Esophagus muscularis mucosa (tissue), 4 donors: ENCODE measurements at regions not wholly inside any gene's neighbourhood (a gene's known extent, or its start where the extent isn't known, plus 50 kb on each side); places are given as distances from the start of the nearest gene placed in this dataset.

Source experiments
- DNase-seq: peaks from one replicate; pipeline ENCODE4 v3.0.0-alpha.2; 2017; ENCODE audit errors: extremely low spot score
- H3K27ac ChIP-seq, 4 donors: fragments of 200-600 bp; sonication (generic); replicated peaks in 1 of 4; 1 replicate in 3 of 4; 2 replicates in 1 of 4; pipeline ENCODE4 v1.5.1; 2016 to 2019; ENCODE audit warnings: mild to moderate bottlenecking in 1 of 4
- H3K27me3 ChIP-seq, 4 donors: fragments of 200-600 bp; sonication (generic); one replicate each; pipeline versions ENCODE4 v1.5.1 to v1.6.0; 2016 to 2019
- H3K36me3 ChIP-seq, 4 donors: fragments of 200-600 bp; sonication (generic); one replicate each; pipeline ENCODE4 v1.5.1; 2016 to 2019
- H3K4me1 ChIP-seq, 4 donors: fragments of 200-600 bp; sonication (generic); one replicate each; pipeline ENCODE4 v1.5.1; 2016 to 2019
- H3K4me3 ChIP-seq, 4 donors: fragments of 200-600 bp; sonication (generic); 1 replicate in 2 of 4; 2 replicates in 2 of 4; pipeline ENCODE4 v1.5.1; 2016 to 2019; ENCODE audit warnings: mild to moderate bottlenecking in 4 of 4, moderate library complexity in 1 of 4
- H3K9me3 ChIP-seq, 4 donors: fragments of 200-600 bp; sonication (generic); 1 replicate in 3 of 4; 2 replicates in 1 of 4; pipeline ENCODE4 v1.5.1; 2016 to 2019
- EP300 ChIP-seq: sonication (generic); formaldehyde crosslinking; IDR thresholded peaks from one replicate; pipeline ENCODE4 v1.6.1; 2017; ENCODE audit warnings: antibody characterized with exemption
- POLR2A ChIP-seq: fragments of 450-650 bp; IDR thresholded peaks from one replicate; pipeline ENCODE4 v1.6.1; 2017; ENCODE audit warnings: antibody characterized with exemption, moderate library complexity, mild to moderate bottlenecking, low read depth
- POLR2AphosphoS5 ChIP-seq, 2 donors: sonication (generic); formaldehyde crosslinking; IDR thresholded peaks; one replicate each; pipeline ENCODE4 v1.6.1; 2017; ENCODE audit warnings: antibody characterized with exemption in 2 of 2
- WGBS: methylation state at CpG from one replicate; pipeline ENCODE4 v1.1.5; 2018; 5-methylcytosine and 5-hydroxymethylcytosine counted together
- intact Hi-C: fragments of 100-400 bp; cut with DNase I; formaldehyde crosslinking; loops from one replicate; pipeline ENCODE4 v1.15.1; 2023
- TF ChIP-seq, protein P1 (sequence below), 3 experiments: fragments of 200-600 bp in 2 of 3; fragments of 450-650 bp in 1 of 3; sonication (generic) in 2 of 3; IDR thresholded peaks; one replicate each; pipeline ENCODE4 v1.5.1; 2017 to 2019; ENCODE audit warnings: antibody characterized with exemption in 3 of 3, mild to moderate bottlenecking in 2 of 3, moderate library complexity in 1 of 3

DNA sequence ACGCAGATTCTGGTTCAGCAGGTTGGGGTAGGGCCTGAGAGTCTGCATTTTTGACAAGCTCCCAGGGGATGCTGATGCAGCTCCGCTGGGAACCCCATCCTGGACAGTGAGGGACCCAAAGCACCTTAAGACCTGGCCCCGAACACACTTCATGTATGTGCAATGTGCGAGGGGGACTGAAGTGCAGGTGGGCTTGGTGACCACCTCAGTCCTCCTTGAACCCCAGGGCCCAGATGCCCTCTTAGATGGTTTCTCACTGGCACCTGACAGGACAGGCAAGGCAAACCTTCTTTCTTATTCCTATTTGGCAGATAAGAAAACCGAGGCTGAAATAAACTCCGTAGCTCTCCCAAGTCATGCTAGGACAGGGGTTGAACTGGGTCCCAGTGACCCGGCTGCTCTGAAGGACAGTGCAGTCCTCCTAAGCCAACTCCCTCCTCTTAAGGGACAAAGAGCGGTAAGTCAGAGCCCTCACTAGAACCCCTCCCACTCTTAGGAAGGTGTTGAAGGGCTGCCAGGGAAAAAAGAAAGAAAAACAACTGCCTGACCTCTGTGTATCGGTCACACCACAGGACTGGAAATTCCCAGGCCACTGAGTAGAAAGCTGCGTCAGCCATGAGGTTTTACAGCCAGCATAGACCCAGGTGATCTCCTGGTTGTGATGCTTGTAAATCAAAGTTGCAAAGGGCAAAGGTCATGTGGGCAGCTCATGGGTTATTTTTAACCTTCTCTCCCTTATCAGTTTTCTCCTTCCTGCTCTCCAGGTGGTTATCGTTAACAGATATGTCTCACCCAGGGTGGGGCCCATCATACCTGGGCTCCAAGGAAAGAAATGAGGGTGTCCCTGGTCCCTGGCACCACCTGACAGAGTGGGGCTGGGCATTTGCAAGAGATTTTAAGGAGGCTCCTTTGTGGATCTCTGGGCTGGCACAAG is 90.9 kb upstream of the SMNDC1 start:
- no peak for DNase-seq
- H3K4me3 ChIP-seq: no peak overlapping the region
- intact Hi-C loops: no loop called here
- no peaks in the 10 kb centered on the region for H3K9me3 ChIP-seq
- TF ChIP-seq, protein P1, sequence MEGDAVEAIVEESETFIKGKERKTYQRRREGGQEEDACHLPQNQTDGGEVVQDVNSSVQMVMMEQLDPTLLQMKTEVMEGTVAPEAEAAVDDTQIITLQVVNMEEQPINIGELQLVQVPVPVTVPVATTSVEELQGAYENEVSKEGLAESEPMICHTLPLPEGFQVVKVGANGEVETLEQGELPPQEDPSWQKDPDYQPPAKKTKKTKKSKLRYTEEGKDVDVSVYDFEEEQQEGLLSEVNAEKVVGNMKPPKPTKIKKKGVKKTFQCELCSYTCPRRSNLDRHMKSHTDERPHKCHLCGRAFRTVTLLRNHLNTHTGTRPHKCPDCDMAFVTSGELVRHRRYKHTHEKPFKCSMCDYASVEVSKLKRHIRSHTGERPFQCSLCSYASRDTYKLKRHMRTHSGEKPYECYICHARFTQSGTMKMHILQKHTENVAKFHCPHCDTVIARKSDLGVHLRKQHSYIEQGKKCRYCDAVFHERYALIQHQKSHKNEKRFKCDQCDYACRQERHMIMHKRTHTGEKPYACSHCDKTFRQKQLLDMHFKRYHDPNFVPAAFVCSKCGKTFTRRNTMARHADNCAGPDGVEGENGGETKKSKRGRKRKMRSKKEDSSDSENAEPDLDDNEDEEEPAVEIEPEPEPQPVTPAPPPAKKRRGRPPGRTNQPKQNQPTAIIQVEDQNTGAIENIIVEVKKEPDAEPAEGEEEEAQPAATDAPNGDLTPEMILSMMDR (IDR thresholded peaks at IDR 0.05): no peak
- TF ChIP-seq EP300 (no peak), POLR2A (no peak), POLR2AphosphoS5 (IDR thresholded peaks at IDR 0.05) (peak in 1 of 2 donors; percentile 24)
- peaks cover 0 to 6% (median 0%) of the 10 kb centered on the region in 4 donors for H3K27me3 ChIP-seq
- peaks cover 0 to 21% (median 11%) of the 10 kb centered on the region in 4 donors for H3K4me1 ChIP-seq
- 68% methylated on average over 10 of the region's 11 CpGs for WGBS
- peak overlapping the region in 2 of 4 donors; percentile 11 to 20 for H3K27ac ChIP-seq
- no peaks in the 10 kb centered on the region for H3K36me3 ChIP-seq

DNA sequence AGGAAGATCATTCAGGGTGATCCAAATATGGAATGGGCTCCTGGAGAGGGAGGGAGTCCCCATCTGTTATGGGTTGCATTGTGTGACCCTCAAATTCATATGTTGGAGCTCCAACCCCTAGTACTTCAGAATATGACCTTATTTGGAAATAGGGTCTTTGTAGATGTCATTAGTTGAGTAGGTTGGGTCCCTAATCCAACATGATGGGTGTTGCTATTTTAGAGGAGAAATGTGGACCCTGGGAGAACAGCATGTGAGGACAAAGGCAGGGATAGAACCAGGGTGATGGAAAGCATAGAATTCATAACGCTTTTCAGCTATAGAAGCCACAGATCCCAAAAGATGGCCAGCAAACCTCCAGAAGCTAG is 91.5 kb upstream of the SMNDC1 start:
- peaks cover 0 to 21% (median 11%) of the 10 kb centered on the region in 4 donors for H3K4me1 ChIP-seq
- TF ChIP-seq EP300 (no peak), POLR2AphosphoS5 (IDR thresholded peaks at IDR 0.05) (no peak), POLR2A (no peak)
- TF ChIP-seq, protein P1 (IDR thresholded peaks at IDR 0.05): no peak
- H3K4me3 ChIP-seq: no peak overlapping the region
- no peaks in the 10 kb centered on the region for H3K36me3 ChIP-seq
- H3K27ac ChIP-seq: peak overlapping the region in 2 of 4 donors; percentile 11 to 20
- WGBS: 100% methylated on average over 1 of the region's 1 CpG
- intact Hi-C loops: no loop called here
- no peak for DNase-seq
- H3K27me3 ChIP-seq: peaks cover 0 to 6% (median 0%) of the 10 kb centered on the region in 4 donors
- H3K9me3 ChIP-seq: no peaks in the 10 kb centered on the region

DNA sequence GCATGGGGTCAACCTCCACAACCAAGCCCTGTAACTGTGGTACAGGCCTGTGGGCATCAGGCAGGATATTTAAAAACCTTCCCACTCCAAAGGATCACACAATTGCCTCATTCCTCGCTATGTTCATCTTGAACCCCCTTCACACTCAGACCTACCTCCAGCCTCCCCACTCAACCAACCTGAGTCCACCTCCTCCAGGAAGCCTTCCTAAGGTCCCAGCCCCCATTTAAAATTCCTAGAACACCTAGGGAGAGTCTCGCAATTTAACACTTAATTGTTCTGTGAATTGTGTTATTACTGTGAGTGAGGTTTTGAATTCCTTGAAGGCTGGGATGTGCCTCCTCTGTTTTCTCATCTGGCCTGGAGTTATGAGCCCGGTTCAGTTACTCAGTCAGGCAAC is 93.1 kb upstream of the SMNDC1 start:
- intact Hi-C loops: no loop called here
- no peak for DNase-seq
- Histone ChIP-seq H3K27me3 (peaks cover 0 to 6% (median 0%) of the 10 kb centered on the region in 4 donors), H3K4me1 (peaks cover 0 to 21% (median 10%) of the 10 kb centered on the region in 4 donors), H3K4me3 (no peak overlapping the region), H3K36me3 (no peaks in the 10 kb centered on the region), H3K9me3 (no peaks in the 10 kb centered on the region), H3K27ac (peak overlapping the region in 2 of 4 donors; percentile 12 to 13)
- no peak for TF ChIP-seq EP300
- TF ChIP-seq, protein P1 (IDR thresholded peaks at IDR 0.05): no peak
- TF ChIP-seq POLR2AphosphoS5 (IDR thresholded peaks at IDR 0.05): no peak
- TF ChIP-seq POLR2A: no peak
- 88% methylated on average over 3 of the region's 3 CpGs for WGBS

DNA sequence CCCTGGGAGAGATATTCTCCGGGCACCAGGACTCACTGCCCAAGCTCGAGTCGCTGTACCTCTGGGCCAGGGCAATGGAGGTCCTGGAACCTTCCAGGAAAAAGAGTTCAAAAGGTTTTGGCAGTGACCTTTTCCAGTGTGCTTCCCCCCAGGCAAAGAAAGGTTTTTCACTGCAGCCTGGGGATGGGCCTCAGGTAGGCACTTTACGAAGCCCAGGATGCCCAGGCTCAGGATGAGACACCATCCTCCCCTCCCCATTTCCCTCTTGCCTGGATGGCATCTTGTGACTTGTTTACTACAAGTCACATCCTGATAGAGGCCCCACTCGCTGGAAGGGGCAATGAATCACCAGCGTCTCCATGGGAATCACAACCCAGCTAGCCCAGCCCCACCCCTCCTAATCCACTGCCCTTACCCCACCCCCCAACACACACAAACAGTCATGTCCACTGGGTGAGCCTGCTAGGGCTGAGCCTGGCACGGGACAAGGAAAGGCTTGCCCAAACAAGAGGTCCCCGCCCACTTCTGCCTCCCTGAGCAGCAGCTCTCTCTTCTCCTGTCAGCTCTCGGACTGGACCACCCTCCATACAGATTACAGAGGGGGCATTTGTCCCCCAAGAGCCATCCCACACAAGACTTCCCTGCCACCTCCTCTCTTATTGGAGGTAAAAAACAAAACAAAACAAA is 93.8 kb upstream of the SMNDC1 start:
- H3K9me3 ChIP-seq: no peaks in the 10 kb centered on the region
- no peak overlapping the region for H3K4me3 ChIP-seq
- H3K27me3 ChIP-seq: peaks cover 0 to 4% (median 0%) of the 10 kb centered on the region in 4 donors
- TF ChIP-seq EP300 (no peak), POLR2A (no peak), POLR2AphosphoS5 (IDR thresholded peaks at IDR 0.05) (no peak)
- TF ChIP-seq, protein P1 (IDR thresholded peaks at IDR 0.05): no peak
- H3K36me3 ChIP-seq: no peaks in the 10 kb centered on the region
- no peak for DNase-seq
- WGBS: 56% methylated on average over 9 of the region's 9 CpGs
- H3K27ac ChIP-seq: peak overlapping the region in 2 of 4 donors; percentile 13 to 15
- H3K4me1 ChIP-seq: peaks cover 0 to 21% (median 7%) of the 10 kb centered on the region in 4 donors
- intact Hi-C loops: no loop called here
